ENCODE measurements at regions not wholly inside any gene's neighbourhood (a gene's known extent, or its start where the extent isn't known, plus 50 kb on each side); places are given as distances from the start of the nearest gene placed in this dataset.
A peak's percentile ranks its signal among the peaks of the same experiment; 100 is the strongest.

GRCh38 chr11:19519353-19519752 lies 193.3 kb upstream of the NAV2 start:
- Mint-ChIP-seq H3K9me3 (no peaks in the 10 kb centered on the region), H3K4me1 (peaks cover 0 to 3% (median 0%) of the 10 kb centered on the region in 3 donors), H3K36me3 (no peaks in the 10 kb centered on the region), H3K4me3 (no peak overlapping the region), H3K27me3 (peaks cover 1% of the 10 kb centered on the region), H3K27ac (no peak overlapping the region)

GRCh38 chr11:19513253-19513652 lies 199.4 kb upstream of the NAV2 start:
- H3K4me3 Mint-ChIP-seq = no peak overlapping the region
- H3K4me1 Mint-ChIP-seq = peaks cover 0 to 3% (median 1%) of the 10 kb centered on the region in 3 donors
- peaks cover 22% of the 10 kb centered on the region for H3K27me3 Mint-ChIP-seq
- H3K27ac Mint-ChIP-seq = no peak overlapping the region
- H3K9me3 Mint-ChIP-seq = no peaks in the 10 kb centered on the region
- H3K36me3 Mint-ChIP-seq = no peaks in the 10 kb centered on the region

DNA sequence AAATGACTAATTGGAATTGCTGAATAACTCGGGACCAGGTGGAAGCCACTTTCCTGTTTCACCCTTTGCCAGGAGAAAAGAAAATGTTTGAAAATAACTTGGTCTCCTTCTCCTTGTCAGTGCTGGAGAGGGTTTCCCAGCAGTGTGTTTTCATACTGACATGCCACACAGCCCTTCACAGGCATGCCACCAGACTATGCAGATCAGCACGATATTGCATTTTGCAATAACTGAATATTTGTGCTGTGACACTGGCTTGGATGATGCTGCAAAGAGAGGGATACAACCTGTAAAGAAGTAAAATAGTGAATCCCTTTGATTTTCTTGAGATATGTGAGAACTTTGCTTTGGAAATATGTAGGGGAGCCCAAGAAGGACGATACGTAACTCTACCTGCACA lies 200.0 kb upstream of the NAV2 start:
- H3K9me3 Mint-ChIP-seq = no peaks in the 10 kb centered on the region
- no peak overlapping the region for H3K27ac Mint-ChIP-seq
- H3K27me3 Mint-ChIP-seq = peaks cover 22% of the 10 kb centered on the region
- H3K36me3 Mint-ChIP-seq = no peaks in the 10 kb centered on the region
- H3K4me3 Mint-ChIP-seq = no peak overlapping the region
- peaks cover 0 to 3% (median 0%) of the 10 kb centered on the region in 3 donors for H3K4me1 Mint-ChIP-seq

GRCh38 chr11:19511413-19512183 lies 201.0 kb upstream of the NAV2 start:
- peaks cover 0 to 7% (median 0%) of the 10 kb centered on the region in 3 donors for H3K4me1 Mint-ChIP-seq
- peaks cover 24% of the 10 kb centered on the region for H3K27me3 Mint-ChIP-seq
- H3K36me3 Mint-ChIP-seq = no peaks in the 10 kb centered on the region
- no peaks in the 10 kb centered on the region for H3K9me3 Mint-ChIP-seq
- H3K4me3 Mint-ChIP-seq = no peak overlapping the region
- no peak overlapping the region for H3K27ac Mint-ChIP-seq

GRCh38 chr11:19511066-19511412 lies 201.6 kb upstream of the NAV2 start:
- H3K27me3 Mint-ChIP-seq = peaks cover 24% of the 10 kb centered on the region
- peaks cover 0 to 1% (median 0%) of the 10 kb centered on the region in 3 donors for H3K9me3 Mint-ChIP-seq
- no peaks in the 10 kb centered on the region for H3K36me3 Mint-ChIP-seq
- H3K4me3 Mint-ChIP-seq = no peak overlapping the region
- no peak overlapping the region for H3K27ac Mint-ChIP-seq
- H3K4me1 Mint-ChIP-seq = peaks cover 0 to 9% (median 0%) of the 10 kb centered on the region in 3 donors

DNA sequence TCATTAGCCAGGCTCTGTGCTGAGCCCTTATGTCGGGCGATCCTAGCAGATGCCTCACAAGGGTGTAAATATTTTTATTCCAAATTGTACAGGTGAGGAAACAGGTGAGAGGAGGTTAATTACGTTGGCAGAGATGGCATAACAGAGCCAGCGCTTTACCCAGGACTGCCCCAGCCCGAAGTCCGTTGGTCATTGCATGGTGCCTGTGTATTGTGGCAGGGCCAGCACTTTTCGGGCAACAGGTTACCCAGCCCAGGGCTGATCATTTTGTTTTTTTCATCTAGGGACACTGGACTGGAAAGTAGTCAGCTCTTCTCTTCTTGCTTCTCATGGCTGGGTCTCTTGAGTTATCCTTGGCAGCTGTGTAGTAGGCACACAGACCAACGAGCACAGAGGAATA lies 202.2 kb upstream of the NAV2 start:
- Mint-ChIP-seq H3K27ac (no peak overlapping the region), H3K4me3 (no peak overlapping the region), H3K27me3 (peaks cover 22% of the 10 kb centered on the region), H3K9me3 (peaks cover 0 to 1% (median 0%) of the 10 kb centered on the region in 3 donors), H3K4me1 (peaks cover 0 to 9% (median 0%) of the 10 kb centered on the region in 3 donors), H3K36me3 (no peaks in the 10 kb centered on the region)

GRCh38 chr11:19509215-19509614 lies 203.4 kb upstream of the NAV2 start:
- Mint-ChIP-seq H3K27ac (no peak overlapping the region), H3K27me3 (peaks cover 25% of the 10 kb centered on the region), H3K4me1 (peaks cover 0 to 9% (median 0%) of the 10 kb centered on the region in 3 donors), H3K36me3 (no peaks in the 10 kb centered on the region), H3K4me3 (no peak overlapping the region), H3K9me3 (peaks cover 0 to 1% (median 0%) of the 10 kb centered on the region in 3 donors)

GRCh38 chr11:19508165-19508564 lies 204.5 kb upstream of the NAV2 start:
- H3K4me3 Mint-ChIP-seq = peak overlapping the region in 1 of 4 donors; percentile 15
- H3K36me3 Mint-ChIP-seq = no peaks in the 10 kb centered on the region
- H3K4me1 Mint-ChIP-seq = peaks cover 0 to 9% (median 0%) of the 10 kb centered on the region in 3 donors
- peaks cover 25% of the 10 kb centered on the region for H3K27me3 Mint-ChIP-seq
- H3K9me3 Mint-ChIP-seq = peaks cover 0 to 1% (median 0%) of the 10 kb centered on the region in 3 donors
- H3K27ac Mint-ChIP-seq = peak overlapping the region in 1 of 3 donors; percentile 32

- peaks cover 23% of the 10 kb centered on the region for H3K27me3 Mint-ChIP-seq
- peaks cover 0 to 7% (median 0%) of the 10 kb centered on the region in 3 donors for H3K4me1 Mint-ChIP-seq
Observed at GRCh38 chr11:19506816-19507486, 205.7 kb upstream of the NAV2 start.

GRCh38 chr11:19502691-19503253 lies 209.9 kb upstream of the NAV2 start:
- peaks cover 8% of the 10 kb centered on the region for H3K27me3 Mint-ChIP-seq
- no peak overlapping the region for H3K27ac Mint-ChIP-seq
- no peak overlapping the region for H3K4me3 Mint-ChIP-seq
- H3K36me3 Mint-ChIP-seq = no peaks in the 10 kb centered on the region
- peaks cover 0 to 1% (median 0%) of the 10 kb centered on the region in 3 donors for H3K9me3 Mint-ChIP-seq
- H3K4me1 Mint-ChIP-seq = peaks cover 0 to 5% (median 0%) of the 10 kb centered on the region in 3 donors

More at GRCh38 chr11:19506816-19507486, 205.7 kb upstream of the NAV2 start:
- no peaks in the 10 kb centered on the region for H3K36me3 Mint-ChIP-seq
- no peak overlapping the region for H3K27ac Mint-ChIP-seq
- no peak overlapping the region for H3K4me3 Mint-ChIP-seq
- H3K9me3 Mint-ChIP-seq = peaks cover 0 to 1% (median 0%) of the 10 kb centered on the region in 3 donors

DNA sequence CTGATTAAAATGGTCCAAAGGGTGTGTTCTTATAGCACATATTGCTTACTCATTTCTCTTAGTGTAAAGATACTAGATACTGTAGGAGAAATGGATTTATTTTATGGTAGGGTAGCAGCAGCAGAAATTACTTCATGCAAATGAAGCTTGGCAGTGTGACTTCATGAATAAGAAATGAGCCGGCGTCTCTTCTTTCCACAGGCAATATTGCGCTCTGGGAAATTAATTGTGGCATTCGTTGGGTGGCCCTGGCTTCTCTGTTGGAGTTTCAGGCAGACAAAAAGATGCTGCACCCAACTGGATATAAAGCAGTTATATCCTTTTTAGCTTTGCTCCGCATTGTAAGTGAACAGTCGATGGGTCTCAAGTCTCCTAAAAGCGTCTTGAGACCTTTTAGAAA lies 211.0 kb upstream of the NAV2 start:
- no peaks in the 10 kb centered on the region for H3K36me3 Mint-ChIP-seq
- no peak overlapping the region for H3K4me3 Mint-ChIP-seq
- peaks cover 0 to 1% (median 0%) of the 10 kb centered on the region in 3 donors for H3K9me3 Mint-ChIP-seq
- peaks cover 6% of the 10 kb centered on the region for H3K27me3 Mint-ChIP-seq
- peaks cover 0 to 2% (median 0%) of the 10 kb centered on the region in 3 donors for H3K4me1 Mint-ChIP-seq
- no peak overlapping the region for H3K27ac Mint-ChIP-seq

DNA sequence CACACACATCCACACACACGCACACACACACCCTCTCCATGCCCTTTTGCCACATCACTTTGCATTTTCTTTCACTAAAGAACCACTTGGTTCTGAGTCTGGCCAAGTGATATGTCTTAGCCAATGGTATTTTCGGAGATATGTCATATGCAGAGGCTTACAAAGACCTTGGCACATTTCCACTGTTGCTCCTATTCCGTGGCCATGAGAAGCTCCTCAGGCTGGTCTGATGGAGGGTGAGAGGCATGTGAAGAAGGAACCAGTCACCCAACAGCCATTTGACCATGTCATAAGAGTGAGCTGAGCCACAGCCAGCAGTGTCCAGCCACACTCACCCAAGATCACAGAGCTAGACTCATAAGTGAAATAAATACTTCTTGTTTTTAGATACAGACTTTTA lies 212.6 kb upstream of the NAV2 start:
- peaks cover 5% of the 10 kb centered on the region for H3K27me3 Mint-ChIP-seq
- no peaks in the 10 kb centered on the region for H3K4me1 Mint-ChIP-seq
- peaks cover 1% of the 10 kb centered on the region for H3K36me3 Mint-ChIP-seq
- no peak overlapping the region for H3K27ac Mint-ChIP-seq
- H3K9me3 Mint-ChIP-seq = peaks cover 0 to 4% (median 2%) of the 10 kb centered on the region in 3 donors
- no peak overlapping the region for H3K4me3 Mint-ChIP-seq

GRCh38 chr11:19499026-19499669 lies 213.5 kb upstream of the NAV2 start:
- no peak overlapping the region for H3K4me3 Mint-ChIP-seq
- peaks cover 0 to 4% (median 2%) of the 10 kb centered on the region in 3 donors for H3K9me3 Mint-ChIP-seq
- peaks cover 5% of the 10 kb centered on the region for H3K27me3 Mint-ChIP-seq
- H3K27ac Mint-ChIP-seq = no peak overlapping the region
- H3K4me1 Mint-ChIP-seq = no peaks in the 10 kb centered on the region
- peaks cover 1% of the 10 kb centered on the region for H3K36me3 Mint-ChIP-seq

GRCh38 chr11:19493446-19494213 lies 219.0 kb upstream of the NAV2 start:
- Mint-ChIP-seq H3K4me3 (no peak overlapping the region), H3K4me1 (peaks cover 0 to 3% (median 1%) of the 10 kb centered on the region in 3 donors), H3K27me3 (peaks cover 4% of the 10 kb centered on the region), H3K36me3 (peaks cover 1% of the 10 kb centered on the region), H3K27ac (no peak overlapping the region), H3K9me3 (peaks cover 0 to 5% (median 2%) of the 10 kb centered on the region in 3 donors)
